ENCODE measurements at regions not wholly inside any gene's neighbourhood (a gene's known extent, or its start where the extent isn't known, plus 50 kb on each side); places are given as distances from the start of the nearest gene placed in this dataset.

DNA sequence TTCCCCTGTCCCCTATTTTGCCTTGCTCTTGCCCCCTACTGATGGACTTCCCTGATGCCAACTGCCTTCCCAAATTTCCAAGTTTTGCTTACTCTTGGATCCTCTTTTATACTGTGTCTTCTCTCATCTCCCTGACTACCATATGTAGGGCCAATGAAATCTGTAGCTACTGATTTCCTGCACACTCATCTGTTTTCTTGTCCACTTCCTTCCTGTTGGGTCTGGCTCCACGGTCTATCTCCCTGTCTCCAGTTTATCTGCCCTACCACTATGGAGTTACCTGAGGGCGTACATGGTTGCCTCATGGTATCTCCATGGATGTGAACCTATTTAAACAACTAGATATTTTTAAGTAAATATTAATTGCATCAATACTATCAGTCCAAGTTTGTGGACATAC lies 140.3 kb upstream of the MCHR2 start:
- no TSS peak for BruUV-seq (replicated peaks)
- Histone ChIP-seq H3K79me2 (ENCODE audit: low read depth) (no peaks in the 10 kb centered on the region), H3K4me1 (replicated peaks; ENCODE audit: insufficient read depth) (no peaks in the 10 kb centered on the region), H3F3A (ENCODE audit: insufficient read depth, low read depth) (no peaks in the 10 kb centered on the region), H4K20me1 (ENCODE audit: insufficient read depth) (no peaks in the 10 kb centered on the region), H3K27ac (no peak overlapping the region), H3K36me3 (ENCODE audit: low read depth) (no peaks in the 10 kb centered on the region), H3K4me3 (no peak overlapping the region), H3K4me2 (no peak overlapping the region), H3K27me3 (ENCODE audit: insufficient read depth, low read depth) (no peaks in the 10 kb centered on the region), H2AFZ (no peak overlapping the region), H3K9me2 (ENCODE audit: insufficient read depth) (peaks cover 3% of the 10 kb centered on the region; the same call in 1 of the 2 replicates), H3K9me3 (ENCODE audit: insufficient read depth, low read depth) (peaks cover 13% of the 10 kb centered on the region)
- POLR2A ChIA-PET (ENCODE audit: unreplicated experiment): no interaction called here
- TF ChIP-seq, protein P1, sequence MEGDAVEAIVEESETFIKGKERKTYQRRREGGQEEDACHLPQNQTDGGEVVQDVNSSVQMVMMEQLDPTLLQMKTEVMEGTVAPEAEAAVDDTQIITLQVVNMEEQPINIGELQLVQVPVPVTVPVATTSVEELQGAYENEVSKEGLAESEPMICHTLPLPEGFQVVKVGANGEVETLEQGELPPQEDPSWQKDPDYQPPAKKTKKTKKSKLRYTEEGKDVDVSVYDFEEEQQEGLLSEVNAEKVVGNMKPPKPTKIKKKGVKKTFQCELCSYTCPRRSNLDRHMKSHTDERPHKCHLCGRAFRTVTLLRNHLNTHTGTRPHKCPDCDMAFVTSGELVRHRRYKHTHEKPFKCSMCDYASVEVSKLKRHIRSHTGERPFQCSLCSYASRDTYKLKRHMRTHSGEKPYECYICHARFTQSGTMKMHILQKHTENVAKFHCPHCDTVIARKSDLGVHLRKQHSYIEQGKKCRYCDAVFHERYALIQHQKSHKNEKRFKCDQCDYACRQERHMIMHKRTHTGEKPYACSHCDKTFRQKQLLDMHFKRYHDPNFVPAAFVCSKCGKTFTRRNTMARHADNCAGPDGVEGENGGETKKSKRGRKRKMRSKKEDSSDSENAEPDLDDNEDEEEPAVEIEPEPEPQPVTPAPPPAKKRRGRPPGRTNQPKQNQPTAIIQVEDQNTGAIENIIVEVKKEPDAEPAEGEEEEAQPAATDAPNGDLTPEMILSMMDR (conservative IDR thresholded peaks at IDR 0.05): no peak
- TF ChIP-seq EZH2 (IDR thresholded peaks at IDR 0.05; ENCODE audit: low read depth): no peak
- CTCF ChIA-PET: no interaction called here
- intact Hi-C loops (cut with micrococcal nuclease; ENCODE audit: unreplicated experiment): no loop called here
- no peak for DNase-seq

DNA sequence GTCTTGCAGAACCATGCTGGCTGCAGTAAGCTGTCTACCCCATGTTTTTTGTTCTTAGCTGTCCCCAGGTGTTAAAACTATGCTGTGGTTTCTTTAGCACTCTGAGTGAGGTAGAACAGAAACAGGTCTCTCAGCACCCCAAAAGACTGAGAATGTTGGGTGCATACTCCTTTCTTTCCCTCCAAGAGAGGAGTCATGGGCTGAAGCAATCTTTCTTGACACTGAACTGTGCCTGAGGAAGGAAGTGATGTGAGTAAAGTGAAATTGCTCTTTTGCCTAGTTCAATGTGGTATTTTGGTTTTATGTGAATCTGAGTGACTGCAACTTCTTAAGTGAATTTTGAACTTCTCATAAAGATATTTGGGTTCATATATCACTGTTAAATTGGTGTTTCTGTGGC lies 138.0 kb upstream of the MCHR2 start:
- BruUV-seq (replicated peaks): no TSS peak
- Histone ChIP-seq H3K4me2 (no peak overlapping the region), H3K36me3 (ENCODE audit: low read depth) (no peaks in the 10 kb centered on the region), H3K27me3 (ENCODE audit: insufficient read depth, low read depth) (no peaks in the 10 kb centered on the region), H3K9me2 (ENCODE audit: insufficient read depth) (peaks cover 3% of the 10 kb centered on the region; the same call in 1 of the 2 replicates), H3K4me3 (no peak overlapping the region), H3K9me3 (ENCODE audit: insufficient read depth, low read depth) (peaks cover 13% of the 10 kb centered on the region), H4K20me1 (ENCODE audit: insufficient read depth) (no peaks in the 10 kb centered on the region), H3K27ac (no peak overlapping the region), H3K79me2 (ENCODE audit: low read depth) (no peaks in the 10 kb centered on the region), H3K4me1 (replicated peaks; ENCODE audit: insufficient read depth) (no peaks in the 10 kb centered on the region), H2AFZ (peak overlapping the region; percentile 53; the same call in 1 of the 2 replicates), H3F3A (ENCODE audit: insufficient read depth, low read depth) (no peaks in the 10 kb centered on the region)
- ChIA-PET CTCF (no interaction called here), POLR2A (ENCODE audit: unreplicated experiment) (no interaction called here)
- DNase-seq: no peak
- intact Hi-C loops (cut with micrococcal nuclease; ENCODE audit: unreplicated experiment): no loop called here
- TF ChIP-seq EZH2 (IDR thresholded peaks at IDR 0.05; ENCODE audit: low read depth): no peak
- TF ChIP-seq, protein P1 (conservative IDR thresholded peaks at IDR 0.05): no peak

DNA sequence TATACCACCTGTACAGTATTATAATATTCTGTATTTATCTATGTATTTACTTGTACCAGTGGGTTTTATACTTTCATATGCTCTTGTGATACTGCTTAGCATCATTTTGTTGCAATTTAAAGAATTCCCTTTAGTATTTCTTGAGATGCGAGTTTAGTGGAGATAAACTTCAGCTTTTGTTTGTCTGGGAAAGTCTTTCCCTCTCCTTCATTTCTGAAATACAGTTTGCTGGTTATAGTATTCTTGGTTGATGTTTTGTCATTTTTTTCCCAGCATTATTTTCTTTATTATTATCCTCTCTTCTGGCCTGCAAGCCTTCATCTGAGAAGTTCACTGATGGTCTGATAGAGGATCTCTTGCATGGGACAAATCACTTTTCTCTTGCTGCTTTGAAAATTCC lies 136.6 kb upstream of the MCHR2 start:
- H3K4me2 ChIP-seq: no peak overlapping the region
- H3K9me3 ChIP-seq (ENCODE audit: insufficient read depth, low read depth): peaks cover 13% of the 10 kb centered on the region
- no peaks in the 10 kb centered on the region for H3F3A ChIP-seq (ENCODE audit: insufficient read depth, low read depth)
- H3K36me3 ChIP-seq (ENCODE audit: low read depth): no peaks in the 10 kb centered on the region
- ChIA-PET CTCF (no interaction called here), POLR2A (ENCODE audit: unreplicated experiment) (no interaction called here)
- intact Hi-C loops (cut with micrococcal nuclease; ENCODE audit: unreplicated experiment): no loop called here
- no TSS peak for BruUV-seq (replicated peaks)
- no peak overlapping the region for H3K27ac ChIP-seq
- peaks cover 3% of the 10 kb centered on the region; the same call in 1 of the 2 replicates for H3K9me2 ChIP-seq (ENCODE audit: insufficient read depth)
- H3K4me3 ChIP-seq: no peak overlapping the region
- H3K79me2 ChIP-seq (ENCODE audit: low read depth): no peaks in the 10 kb centered on the region
- no peaks in the 10 kb centered on the region for H3K4me1 ChIP-seq (replicated peaks; ENCODE audit: insufficient read depth)
- DNase-seq: no peak
- TF ChIP-seq, protein P1 (conservative IDR thresholded peaks at IDR 0.05): no peak
- no peak for TF ChIP-seq EZH2 (IDR thresholded peaks at IDR 0.05; ENCODE audit: low read depth)
- no peak overlapping the region for H2AFZ ChIP-seq
- no peaks in the 10 kb centered on the region for H3K27me3 ChIP-seq (ENCODE audit: insufficient read depth, low read depth)
- no peaks in the 10 kb centered on the region for H4K20me1 ChIP-seq (ENCODE audit: insufficient read depth)
